CD4-positive, alpha-beta T cell (primary cell): ENCODE measurements at regions not wholly inside any gene's neighbourhood (a gene's known extent, or its start where the extent isn't known, plus 50 kb on each side); places are given as distances from the start of the nearest gene placed in this dataset.

Source experiments
- ATAC-seq: fragments of 200-7000 bp; cut with Tn5 transposase; one replicate; pipeline ENCODE4 v1.10.0; 2022; ENCODE audit warnings: mild to moderate bottlenecking; ENCODE audit not compliant: poor library complexity
- CTCF ChIA-PET: fragments of 350-600 bp; sonication (Branson Sonifier 250); formaldehyde crosslinking; loops from one replicate; lab custom pipeline; 2021; ENCODE audit warnings: antibody characterized with exemption, inconsistent platforms; lab: Charles Lee
- POLR2A ChIA-PET: fragments of 350-600 bp; sonication (Branson Sonifier 250); formaldehyde crosslinking; loops from one replicate; lab custom pipeline; 2021; ENCODE audit warnings: antibody characterized with exemption, inconsistent platforms; lab: Charles Lee
- DNase-seq, 14 experiments: peaks; one replicate each; pipeline ENCODE4 v3.0.0-alpha.2; 2013 to 2020; ENCODE audit warnings: mixed read lengths in 2 of 14
- H3K27ac ChIP-seq, 2 donors: one replicate each; pipeline versions ENCODE4 v1.5.1 to v1.7.0; 2013; ENCODE audit warnings: low read length in 2 of 2, low read depth in 1 of 2, mild to moderate bottlenecking in 1 of 2
- H3K27me3 ChIP-seq, 2 experiments: 1 replicate in 1 of 2; 2 replicates in 1 of 2; pipeline versions ENCODE4 v1.6.1 to v1.7.0; 2013; ENCODE audit warnings: low read length in 2 of 2, control low read depth in 1 of 2, mild to moderate bottlenecking in 1 of 2, moderate library complexity in 1 of 2; ENCODE audit not compliant: insufficient read depth in 2 of 2, control insufficient read depth in 1 of 2
- H3K36me3 ChIP-seq: one replicate; pipeline ENCODE4 v1.6.1; 2013; ENCODE audit warnings: low read length, control low read depth; ENCODE audit not compliant: insufficient read depth
- H3K4me1 ChIP-seq: one replicate; pipeline ENCODE4 v1.6.1; 2013; ENCODE audit warnings: low read length, control low read depth; ENCODE audit not compliant: insufficient read depth
- H3K4me3 ChIP-seq: one replicate; pipeline ENCODE4 v1.5.1; 2013; ENCODE audit warnings: mild to moderate bottlenecking, low read length, moderate library complexity
- H3K9me3 ChIP-seq, 2 experiments: 1 replicate in 1 of 2; 2 replicates in 1 of 2; pipeline versions ENCODE4 v1.6.1 to v1.7.0; 2013; ENCODE audit warnings: low read length in 2 of 2, mild to moderate bottlenecking in 2 of 2, control low read depth in 1 of 2, moderate library complexity in 1 of 2; ENCODE audit not compliant: control insufficient read depth in 1 of 2, insufficient read depth in 1 of 2
- H3K27ac Mint-ChIP-seq: one replicate; pipeline ENCODE4 v1.8.0; 2020; ENCODE audit warnings: mixed read lengths
- H3K27me3 Mint-ChIP-seq: one replicate; pipeline ENCODE4 v1.8.0; 2021; ENCODE audit warnings: mixed read lengths
- H3K36me3 Mint-ChIP-seq: one replicate; pipeline ENCODE4 v1.8.0; 2021; ENCODE audit warnings: low read depth, mixed read lengths
- H3K4me1 Mint-ChIP-seq: one replicate; pipeline ENCODE4 v1.8.0; 2021; ENCODE audit warnings: low read depth, mixed read lengths
- H3K4me3 Mint-ChIP-seq: one replicate; pipeline ENCODE4 v1.8.0; 2020; ENCODE audit warnings: mild to moderate bottlenecking, mixed read lengths
- H3K9me3 Mint-ChIP-seq: one replicate; pipeline ENCODE4 v1.8.0; 2020; ENCODE audit warnings: mixed read lengths
- CTCF ChIP-seq: fragments of 200-600 bp; IDR thresholded peaks from one replicate; pipeline ENCODE4 v1.8.0; 2022; ENCODE audit warnings: antibody characterized with exemption, mild to moderate bottlenecking
- intact Hi-C, 2 experiments: fragments of 100-400 bp; cut with DNase I in 1 of 2; cut with micrococcal nuclease in 1 of 2; formaldehyde crosslinking; loops; one replicate each; pipeline versions ENCODE4 v1.15.1 to v1.9.0; 2023 to 2025; cut with DNase I, micrococcal nuclease

- Mint-ChIP-seq H3K4me3 (no peak overlapping the region), H3K27me3 (peaks cover 5% of the 10 kb centered on the region), H3K36me3 (no peaks in the 10 kb centered on the region), H3K27ac (no peak overlapping the region), H3K4me1 (no peaks in the 10 kb centered on the region), H3K9me3 (no peaks in the 10 kb centered on the region)
- peaks cover 0 to 8% of the 10 kb centered on the region in 2 experiments for H3K9me3 ChIP-seq
- ATAC-seq (no peak), DNase-seq (no peak)
- no peaks in the 10 kb centered on the region for H3K4me1 ChIP-seq
- POLR2A ChIA-PET: no interaction called here
- H3K4me3 ChIP-seq: no peak overlapping the region
- no peaks in the 10 kb centered on the region for H3K36me3 ChIP-seq
- CTCF ChIA-PET: no interaction called here
- no peak overlapping the region for H3K27ac ChIP-seq
- TF ChIP-seq CTCF: no peak
- peaks cover 2 to 4% of the 10 kb centered on the region in 2 experiments for H3K27me3 ChIP-seq
- intact Hi-C loops: no loop called here
Measured at GRCh38 chr6:167744681-167745669, 81.7 kb upstream of the AFDN start.

- no peak overlapping the region for H3K4me3 ChIP-seq
- ATAC-seq (no peak), DNase-seq (no peak)
- H3K36me3 Mint-ChIP-seq: no peaks in the 10 kb centered on the region
- H3K4me1 Mint-ChIP-seq: no peaks in the 10 kb centered on the region
- peaks cover 2 to 5% of the 10 kb centered on the region in 2 experiments for H3K27me3 ChIP-seq
- H3K27me3 Mint-ChIP-seq: peaks cover 9% of the 10 kb centered on the region
- TF ChIP-seq CTCF: no peak
- no peaks in the 10 kb centered on the region for H3K4me1 ChIP-seq
- no peaks in the 10 kb centered on the region for H3K36me3 ChIP-seq
- H3K9me3 Mint-ChIP-seq: no peaks in the 10 kb centered on the region
- no peak overlapping the region for H3K4me3 Mint-ChIP-seq
- ChIA-PET CTCF (no interaction called here), POLR2A (no interaction called here)
- no peak overlapping the region for H3K27ac ChIP-seq
- no peak overlapping the region for H3K27ac Mint-ChIP-seq
- peaks cover 0 to 8% of the 10 kb centered on the region in 2 experiments for H3K9me3 ChIP-seq
- intact Hi-C loops: no loop called here
Measured at GRCh38 chr6:167745670-167746389, 80.9 kb upstream of the AFDN start.

GRCh38 chr6:167746390-167746907 lies 80.3 kb upstream of the AFDN start:
- Mint-ChIP-seq H3K4me3 (no peak overlapping the region), H3K27ac (no peak overlapping the region), H3K36me3 (no peaks in the 10 kb centered on the region), H3K9me3 (no peaks in the 10 kb centered on the region), H3K4me1 (no peaks in the 10 kb centered on the region), H3K27me3 (peaks cover 9% of the 10 kb centered on the region)
- intact Hi-C loops: no loop called here
- no peak for TF ChIP-seq CTCF
- ChIA-PET POLR2A (no interaction called here), CTCF (no interaction called here)
- no peaks in the 10 kb centered on the region for H3K36me3 ChIP-seq
- H3K4me3 ChIP-seq: no peak overlapping the region
- peaks cover 2 to 8% of the 10 kb centered on the region in 2 experiments for H3K27me3 ChIP-seq
- H3K4me1 ChIP-seq: no peaks in the 10 kb centered on the region
- DNase-seq (no peak), ATAC-seq (no peak)
- peaks cover 0 to 8% of the 10 kb centered on the region in 2 experiments for H3K9me3 ChIP-seq
- no peak overlapping the region for H3K27ac ChIP-seq
